OCI-LY7 (cell line): ENCODE measurements at regions not wholly inside any gene's neighbourhood (a gene's known extent, or its start where the extent isn't known, plus 50 kb on each side); places are given as distances from the start of the nearest gene placed in this dataset.

Source experiments
- BruUV-seq: library from RNA; stranded (reverse); fragments of 400-500 nt; replicated peaks from 2 replicates; lab custom pipeline; 2021; lab: Mats Ljungman, UMichigan
- CTCF ChIA-PET: fragments of 300-600 bp; sonication (Branson Sonifier 250); formaldehyde crosslinking; loops from one replicate; lab custom pipeline; 2022; ENCODE audit warnings: antibody characterized with exemption; ENCODE audit not compliant: unreplicated experiment; lab: Charles Lee
- POLR2A ChIA-PET: fragments of 300-600 bp; sonication (Branson Sonifier 250); formaldehyde crosslinking; loops from one replicate; lab custom pipeline; 2022; ENCODE audit warnings: antibody characterized with exemption; lab: Charles Lee
- DNase-seq: peaks from one replicate; pipeline ENCODE4 v3.0.0-alpha.2; 2015; ENCODE audit warnings: low spot score
- H2AFZ ChIP-seq: fragments of 200-600 bp; sonication (generic), shearing (Covaris generic); 2 replicates; pipeline ENCODE4 v1.6.1; 2014; ENCODE audit warnings: mild to moderate bottlenecking, antibody characterized with exemption, low read length, moderate library complexity
- H3K27ac ChIP-seq: fragments of 200-600 bp; sonication (generic); 2 replicates; pipeline ENCODE4 v1.5.1; 2014; ENCODE audit warnings: mixed run types, low read depth, mild to moderate bottlenecking, moderate library complexity, low read length, inconsistent platforms; ENCODE audit not compliant: poor library complexity, severe bottlenecking
- H3K36me3 ChIP-seq: fragments of 200-600 bp; sonication (generic); 2 replicates; pipeline ENCODE4 v1.6.1; 2014; ENCODE audit warnings: mild to moderate bottlenecking, antibody characterized with exemption, low read length, moderate library complexity, mixed read lengths; ENCODE audit not compliant: insufficient read depth
- H3K4me1 ChIP-seq: fragments of 200-600 bp; sonication (generic); 2 replicates; pipeline ENCODE4 v1.5.1; 2014; ENCODE audit warnings: mild to moderate bottlenecking, low read length; ENCODE audit not compliant: insufficient read depth, poor library complexity, severe bottlenecking
- H3K4me2 ChIP-seq: fragments of 200-600 bp; sonication (generic); 2 replicates; pipeline ENCODE4 v1.6.1; 2014; ENCODE audit warnings: mild to moderate bottlenecking, low read length
- H3K4me3 ChIP-seq: fragments of 200-600 bp; sonication (generic); 2 replicates; pipeline ENCODE4 v1.5.1; 2014; ENCODE audit warnings: mild to moderate bottlenecking, low read depth, low read length; ENCODE audit not compliant: poor library complexity, severe bottlenecking
- H3K79me2 ChIP-seq: fragments of 200-600 bp; sonication (generic); 2 replicates; pipeline ENCODE4 v1.6.1; 2016; ENCODE audit warnings: low read depth, mild to moderate bottlenecking, low read length, moderate library complexity, mixed read lengths; ENCODE audit not compliant: insufficient read depth
- H3K9me2 ChIP-seq: fragments of 200-600 bp; sonication (generic); 2 replicates; pipeline ENCODE4 v1.6.1; 2016; ENCODE audit warnings: mild to moderate bottlenecking, low read length, mixed read lengths; ENCODE audit not compliant: insufficient read depth
- H3K9me3 ChIP-seq: fragments of 200-600 bp; sonication (generic); 2 replicates; pipeline ENCODE4 v1.6.1; 2014; ENCODE audit warnings: mild to moderate bottlenecking, mixed run types, low read length, mixed read lengths
- H4K20me1 ChIP-seq: fragments of 200-600 bp; sonication (generic); 2 replicates; pipeline ENCODE4 v1.6.1; 2014; ENCODE audit warnings: mild to moderate bottlenecking, antibody characterized with exemption, low read length, moderate library complexity, mixed read lengths; ENCODE audit not compliant: insufficient read depth
- CTCF ChIP-seq: fragments of 200-600 bp; sonication (generic); conservative IDR thresholded peaks from 2 replicates; pipeline ENCODE4 v1.5.1; 2014; ENCODE audit warnings: mild to moderate bottlenecking, antibody characterized with exemption, low read length, moderate library complexity, mixed read lengths
- EZH2phosphoT487 ChIP-seq: fragments of 200-600 bp; sonication (generic); IDR thresholded peaks from 2 replicates; pipeline ENCODE4 v1.6.1; 2018; ENCODE audit warnings: low read depth, borderline replicate concordance, mild to moderate bottlenecking, mixed run types, antibody characterized with exemption, low read length, moderate library complexity, mixed read lengths
- intact Hi-C: fragments of 100-400 bp; cut with micrococcal nuclease; formaldehyde crosslinking; loops from one replicate; pipeline ENCODE4 v1.10.0; 2022; ENCODE audit not compliant: unreplicated experiment

GRCh38 chr14:51473808-51474565 lies 177.7 kb upstream of the FRMD6 start:
- ChIA-PET POLR2A (no interaction called here), CTCF (no interaction called here)
- H3K4me3 ChIP-seq = no peak overlapping the region
- H3K27ac ChIP-seq = no peak overlapping the region
- H3K9me2 ChIP-seq = no peaks in the 10 kb centered on the region
- TF ChIP-seq EZH2phosphoT487 (no peak), CTCF (no peak)
- H4K20me1 ChIP-seq = no peaks in the 10 kb centered on the region
- no peak overlapping the region for H3K4me2 ChIP-seq
- BruUV-seq = no TSS peak
- no peaks in the 10 kb centered on the region for H3K9me3 ChIP-seq
- intact Hi-C loops = no loop called here
- no peak overlapping the region for H2AFZ ChIP-seq
- H3K79me2 ChIP-seq = no peaks in the 10 kb centered on the region
- no peaks in the 10 kb centered on the region for H3K36me3 ChIP-seq
- H3K4me1 ChIP-seq = no peaks in the 10 kb centered on the region
- no peak for DNase-seq

DNA sequence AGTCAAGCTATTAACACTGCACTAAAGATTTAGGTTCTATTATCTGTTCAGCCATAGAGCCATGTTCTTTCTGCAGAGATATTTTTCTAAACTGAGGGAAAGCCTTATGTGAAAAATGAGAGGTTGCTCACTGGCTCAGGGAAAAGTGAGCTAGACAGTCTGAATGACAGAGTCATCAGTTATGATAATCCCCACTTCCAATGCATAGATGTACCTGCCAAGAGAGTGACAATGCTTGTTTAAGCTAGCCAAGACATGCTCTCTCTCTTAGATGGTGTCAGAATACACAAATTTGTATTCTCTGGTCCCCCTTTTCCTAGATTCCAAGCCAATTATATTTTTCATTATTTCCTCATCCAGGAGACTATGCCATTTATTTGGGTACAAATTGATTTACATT lies 176.9 kb upstream of the FRMD6 start:
- TF ChIP-seq EZH2phosphoT487 (no peak), CTCF (no peak)
- ChIA-PET CTCF (no interaction called here), POLR2A (no interaction called here)
- intact Hi-C loops = no loop called here
- Histone ChIP-seq H2AFZ (no peak overlapping the region), H3K27ac (no peak overlapping the region), H3K9me2 (no peaks in the 10 kb centered on the region), H3K4me3 (no peak overlapping the region), H4K20me1 (no peaks in the 10 kb centered on the region), H3K9me3 (no peaks in the 10 kb centered on the region), H3K36me3 (no peaks in the 10 kb centered on the region), H3K4me2 (no peak overlapping the region), H3K79me2 (no peaks in the 10 kb centered on the region), H3K4me1 (no peaks in the 10 kb centered on the region)
- no peak for DNase-seq
- no TSS peak for BruUV-seq

GRCh38 chr14:51478175-51478621 lies 173.5 kb upstream of the FRMD6 start:
- Histone ChIP-seq H3K4me2 (no peak overlapping the region), H4K20me1 (no peaks in the 10 kb centered on the region), H3K27ac (no peak overlapping the region), H3K79me2 (no peaks in the 10 kb centered on the region), H3K9me2 (no peaks in the 10 kb centered on the region), H3K4me3 (no peak overlapping the region), H3K36me3 (no peaks in the 10 kb centered on the region), H2AFZ (no peak overlapping the region), H3K9me3 (no peaks in the 10 kb centered on the region), H3K4me1 (no peaks in the 10 kb centered on the region)
- ChIA-PET POLR2A (interaction anchor here (0.9 kb wide), 1 partner anchor 11 kb away, joined by 3 read pairs; no protein-coding TSS in a partner anchor), CTCF (no interaction called here)
- TF ChIP-seq EZH2phosphoT487 = no peak
- no peak for TF ChIP-seq CTCF
- intact Hi-C loops = no loop called here
- no TSS peak for BruUV-seq
- DNase-seq = no peak
